ENCODE measurements at regions not wholly inside any gene's neighbourhood (a gene's known extent, or its start where the extent isn't known, plus 50 kb on each side); places are given as distances from the start of the nearest gene placed in this dataset.
"Not testable (repeated sequence)": the region's sequence is repeated elsewhere in the genome, so short reads cannot be mapped to it uniquely, and the experiment has no call there.

DNA sequence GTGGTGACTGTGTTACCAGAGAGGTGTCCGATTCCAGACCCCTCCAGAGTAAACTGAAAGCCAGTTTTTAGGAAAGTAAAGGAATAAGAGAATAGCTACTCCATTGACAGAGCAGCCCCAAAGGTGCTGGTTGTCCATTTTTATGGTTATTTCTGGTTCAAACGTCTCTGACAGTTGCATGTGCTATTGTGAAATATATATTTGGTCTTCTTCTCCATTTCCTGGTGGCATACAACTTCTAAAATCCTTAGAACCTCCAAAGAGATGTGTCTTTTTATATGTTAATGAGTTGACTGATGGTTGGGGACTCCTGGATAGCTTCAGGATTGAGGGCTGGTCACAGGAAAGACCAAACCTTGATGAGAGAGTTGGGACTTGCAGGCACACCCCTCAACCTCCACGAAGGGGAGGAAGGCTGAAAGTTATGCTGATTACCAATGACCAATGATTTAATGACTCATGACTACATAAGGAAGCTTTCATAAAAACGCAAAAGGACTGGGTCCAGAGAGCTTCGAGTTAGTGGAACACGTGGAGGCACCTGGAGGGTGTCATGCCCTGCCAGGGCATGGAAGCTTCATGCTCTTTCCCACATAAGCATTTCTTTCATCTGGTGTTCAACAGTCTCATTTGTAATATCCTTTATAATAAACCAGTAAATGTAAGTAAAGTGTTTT is 100.7 kb downstream of the SLC16A1 start:
- no peak for DNase-seq

GRCh38 chr1:112854368-112854984 is 101.5 kb downstream of the SLC16A1 start:
- DNase-seq, result not testable (repeated sequence)

GRCh38 chr1:112853915-112854314 is 102.1 kb downstream of the SLC16A1 start:
- not testable (repeated sequence) for DNase-seq

- no peak for DNase-seq
Measured at GRCh38 chr1:112852934-112853333, 103.1 kb downstream of the SLC16A1 start.

DNA sequence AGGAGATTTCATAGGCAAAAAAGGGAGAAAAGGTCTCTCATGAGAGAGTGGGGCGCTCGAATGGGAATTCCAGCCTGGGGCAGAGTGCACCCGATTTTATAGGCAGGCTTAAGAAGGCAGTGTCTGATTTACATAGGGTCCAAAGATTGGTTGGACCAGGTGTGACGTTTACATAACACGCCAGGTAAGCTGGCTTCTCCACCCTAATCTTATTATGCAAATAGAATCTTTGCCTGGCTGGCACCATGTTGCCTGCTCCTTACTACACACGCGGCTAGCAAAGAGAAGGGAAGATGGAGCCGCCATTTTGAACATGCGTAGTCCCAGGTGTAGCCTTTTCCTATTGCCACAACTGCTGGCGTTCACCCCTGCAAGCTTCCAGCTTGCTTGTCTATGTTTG is 103.7 kb downstream of the SLC16A1 start:
- DNase-seq, result no peak

GRCh38 chr1:112850034-112850757 is 105.8 kb downstream of the SLC16A1 start:
- no peak for DNase-seq

GRCh38 chr1:112849425-112850033 is 106.5 kb downstream of the SLC16A1 start:
- no peak for DNase-seq

GRCh38 chr1:112841825-112842224 is 114.2 kb downstream of the SLC16A1 start:
- DNase-seq, result no peak

- no peak for DNase-seq
Measured at GRCh38 chr1:112840631-112841624, 115.1 kb downstream of the SLC16A1 start.

- DNase-seq, result no peak
Measured at GRCh38 chr1:112836642-112837041, 119.4 kb downstream of the SLC16A1 start.

DNA sequence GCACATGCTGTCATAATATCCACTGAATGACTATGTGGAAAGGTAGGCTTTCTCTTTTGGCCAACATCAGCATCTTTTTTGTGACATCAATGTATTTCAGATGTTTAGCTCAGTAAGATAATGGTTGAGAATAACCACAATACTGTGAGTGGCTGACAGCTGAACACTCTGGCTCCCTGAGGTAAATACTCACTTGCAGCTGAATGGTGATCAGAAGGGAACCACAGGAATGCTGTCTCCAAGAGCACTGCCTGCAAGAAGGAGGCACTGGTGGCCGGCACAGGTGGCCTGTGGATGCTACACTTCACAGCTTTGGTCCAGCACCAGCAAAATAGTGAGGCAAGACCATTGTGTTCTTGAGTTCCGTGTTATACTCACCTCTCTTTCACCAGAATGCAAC is 118.7 kb upstream of the PPM1J start:
- no peak for DNase-seq

DNA sequence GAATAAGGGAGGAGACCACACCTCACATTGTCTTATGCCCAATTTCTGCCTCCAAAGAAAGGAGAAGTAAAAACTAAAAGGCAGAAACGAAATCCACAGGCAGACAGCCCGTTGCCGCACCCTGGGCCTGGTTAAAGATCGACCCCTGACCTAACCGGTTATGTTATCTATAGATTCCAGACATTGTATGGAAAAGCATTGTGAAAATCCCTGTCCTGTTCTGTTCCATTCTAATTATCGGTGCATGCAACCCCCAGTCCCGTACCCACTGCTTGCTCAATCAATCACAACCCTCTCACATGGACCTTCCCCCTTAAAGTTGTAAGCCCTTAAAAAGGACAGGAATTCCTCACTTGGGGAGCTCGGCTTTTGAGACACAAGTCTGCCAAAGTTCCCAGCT is 117.1 kb upstream of the PPM1J start:
- not testable (repeated sequence) for DNase-seq

DNA sequence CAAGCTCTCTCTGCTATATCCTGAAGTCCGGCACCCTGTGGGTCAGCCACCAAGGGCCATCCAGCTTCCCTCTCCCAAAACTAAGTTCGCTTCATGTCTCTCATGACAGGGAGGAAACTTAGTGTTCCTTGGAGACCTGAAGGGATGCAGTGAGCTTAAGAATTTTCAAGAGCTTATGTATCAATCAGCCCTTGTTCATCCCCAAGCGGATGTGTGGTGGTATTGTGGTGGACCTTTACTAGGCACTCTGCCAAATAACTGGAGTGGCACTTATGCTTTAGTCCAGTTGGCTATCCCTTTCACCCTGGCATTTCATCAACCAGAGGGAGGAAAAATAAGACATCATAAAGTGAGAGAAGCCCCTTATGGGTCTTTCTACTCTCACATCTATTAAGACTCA is 114.6 kb upstream of the PPM1J start:
- DNase-seq, result not testable (repeated sequence)

GRCh38 chr1:112828716-112829115 is 113.6 kb upstream of the PPM1J start:
- DNase-seq, result no peak

- not testable (repeated sequence) for DNase-seq
Measured at GRCh38 chr1:112827391-112827790, 112.3 kb upstream of the PPM1J start.

DNA sequence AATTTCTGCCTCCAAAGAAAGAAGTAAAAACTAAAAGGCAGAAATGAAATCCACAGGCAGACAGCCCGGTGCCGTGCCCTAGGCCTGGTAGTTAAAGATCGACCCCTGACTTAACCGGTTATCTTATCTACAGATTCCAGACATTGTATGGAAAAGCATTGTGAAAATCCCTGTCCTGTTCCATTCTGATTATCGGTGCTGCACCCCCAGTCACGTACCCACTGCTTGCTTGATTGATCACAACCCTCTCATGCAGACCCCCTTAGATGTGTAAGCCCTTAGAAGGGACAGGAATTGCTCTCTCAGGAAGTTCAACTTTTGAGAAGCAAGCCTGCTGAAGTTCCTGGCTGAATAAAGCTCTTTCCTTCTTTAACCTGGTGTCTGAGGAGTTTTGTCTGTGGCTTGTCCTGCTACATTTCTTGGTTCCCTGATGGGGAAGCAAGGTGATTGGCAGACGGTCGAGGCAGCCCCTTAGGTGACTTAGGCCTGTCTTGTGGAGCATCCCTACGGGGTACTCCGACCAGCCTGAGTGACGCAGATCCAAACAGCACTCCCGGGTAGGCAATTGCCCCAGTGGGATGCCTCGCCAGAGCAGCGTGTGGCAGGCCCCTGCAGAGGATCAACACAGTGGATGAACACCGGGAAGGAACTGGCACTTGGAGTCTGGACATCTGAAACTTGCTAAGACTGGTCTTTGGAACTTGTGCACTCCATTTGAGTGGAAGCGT is 111.2 kb upstream of the PPM1J start:
- DNase-seq, result no peak

DNA sequence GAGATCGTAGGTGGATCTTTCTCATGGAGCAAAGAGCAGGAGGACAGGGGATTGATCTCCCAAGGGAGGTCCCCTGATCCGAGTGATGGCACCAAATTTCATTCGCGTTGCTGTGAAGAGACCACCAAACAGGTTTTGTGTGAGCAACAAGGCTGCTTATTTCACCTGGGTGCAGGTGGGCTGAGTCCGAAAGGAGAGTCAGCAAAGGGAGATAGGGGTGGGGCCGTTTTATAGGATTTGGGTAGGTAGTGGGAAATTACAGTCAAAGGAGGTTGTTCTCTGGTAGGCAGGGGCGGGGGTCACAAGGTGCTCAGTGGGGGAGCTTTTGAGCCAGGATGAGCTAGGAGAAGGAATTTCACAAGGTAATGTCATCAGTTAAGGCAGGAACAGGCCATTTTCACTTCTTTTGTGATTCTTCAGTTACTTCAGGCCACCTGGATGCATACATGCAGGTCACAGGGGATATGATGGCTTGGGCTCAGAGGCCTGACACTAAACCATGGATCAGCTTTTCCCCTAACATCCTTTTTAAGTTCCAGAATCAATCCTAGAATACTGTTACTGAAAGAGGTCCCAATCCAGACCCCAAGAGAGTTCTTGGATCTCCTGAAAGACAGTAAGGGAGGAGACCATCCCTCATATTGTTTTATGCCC is 110.6 kb upstream of the PPM1J start:
- DNase-seq, result not testable (repeated sequence)

GRCh38 chr1:112825075-112825474 is 109.9 kb upstream of the PPM1J start:
- not testable (repeated sequence) for DNase-seq

- DNase-seq, result not testable (repeated sequence)
Measured at GRCh38 chr1:112821307-112822063, 106.4 kb upstream of the PPM1J start.

DNA sequence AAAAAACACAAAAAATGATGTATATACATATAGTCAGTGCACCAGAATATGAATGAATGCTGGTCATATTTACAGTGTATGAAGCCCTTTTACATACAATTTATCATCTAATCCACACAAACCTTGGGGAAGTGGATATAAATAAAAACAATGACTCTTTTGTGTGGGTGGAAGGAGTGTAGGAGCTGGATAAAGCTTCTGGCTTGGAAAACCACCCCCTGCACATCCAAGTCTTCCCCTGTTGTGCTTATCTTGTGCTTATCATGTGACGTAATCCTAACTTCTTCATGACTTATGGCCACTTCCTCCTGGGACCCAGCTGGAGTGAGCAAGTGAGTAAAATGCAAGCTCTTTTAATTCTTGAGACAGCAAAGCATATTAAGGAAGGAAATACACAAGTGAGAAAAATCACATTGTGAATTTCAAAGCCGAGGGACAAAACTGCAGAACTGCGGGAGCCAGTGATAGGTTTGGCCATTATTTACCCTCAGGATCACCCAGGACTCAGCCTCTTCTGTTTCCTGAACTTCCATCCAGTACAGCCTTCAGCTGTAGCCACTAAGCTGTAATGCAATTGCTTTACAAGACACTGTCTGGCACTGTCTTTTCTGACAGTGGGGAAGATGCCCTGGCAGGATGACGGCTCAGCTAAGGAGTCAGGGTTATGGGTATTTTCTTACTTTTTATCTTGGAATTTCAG is 104.0 kb upstream of the PPM1J start:
- no peak for DNase-seq

Measured in stimulated activated CD4-positive, alpha-beta T cell treated with anti-CD3 and anti-CD28 coated beads, Interleukin-4, amount 100 ng/mL, for 1 hour (primary cell).